Right lobe of liver (tissue), 6 donors: ENCODE measurements at regions not wholly inside any gene's neighbourhood (a gene's known extent, or its start where the extent isn't known, plus 50 kb on each side); places are given as distances from the start of the nearest gene placed in this dataset.

Experiments
- ATAC-seq, 4 donors: fragments of 200-7000 bp; cut with Tn5 transposase; one replicate each; pipeline ENCODE4 v1.9.1; 2020; ENCODE audit warnings: mild to moderate bottlenecking in 4 of 4, moderate library complexity in 4 of 4
- DNase-seq, 3 donors: peaks; one replicate each; pipeline ENCODE4 v3.0.0-alpha.2; 2020
- H3K27ac ChIP-seq, 3 donors: fragments of 200-600 bp; one replicate each; pipeline ENCODE4 v1.8.0; 2022
- H3K27me3 ChIP-seq, 2 donors: fragments of 200-600 bp; one replicate each; pipeline ENCODE4 v1.8.0; 2022
- H3K36me3 ChIP-seq, 4 donors: fragments of 200-600 bp; sonication (generic) in 1 of 4; one replicate each; pipeline versions ENCODE4 v1.5.1 to v1.8.0; 2017 to 2022; ENCODE audit warnings: control low read depth in 1 of 4
- H3K4me1 ChIP-seq, 4 donors: fragments of 200-600 bp; sonication (generic) in 1 of 4; one replicate each; pipeline versions ENCODE4 v1.5.1 to v1.8.0; 2017 to 2022; ENCODE audit warnings: control low read depth in 1 of 4
- H3K4me3 ChIP-seq, 3 donors: fragments of 200-600 bp; one replicate each; pipeline ENCODE4 v1.8.0; 2022
- H3K9me3 ChIP-seq, 4 donors: fragments of 200-600 bp; sonication (generic) in 1 of 4; one replicate each; pipeline versions ENCODE4 v1.5.1 to v1.8.0; 2017 to 2022; ENCODE audit warnings: control low read depth in 1 of 4
- POLR2A ChIP-seq: fragments of 450-650 bp; IDR thresholded peaks from one replicate; pipeline ENCODE4 v1.6.1; 2017; ENCODE audit warnings: antibody characterized with exemption, mild to moderate bottlenecking
- WGBS: methylation state at CpG from one replicate; pipeline ENCODE4 v1.1.6; 2018; ENCODE audit warnings: low coverage, low lambda C conversion rate; ENCODE audit not compliant: insufficient coverage; ENCODE audit errors: missing lambda C conversion rate; 5-methylcytosine and 5-hydroxymethylcytosine counted together
- intact Hi-C, 2 donors: fragments of 100-400 bp; cut with DNase I; formaldehyde crosslinking; loops; one replicate each; pipeline versions ENCODE4 v1.11.2 to v1.14.1; 2022
- TF ChIP-seq, protein P1 (sequence below), 4 donors: fragments of 200-600 bp in 3 of 4; fragments of 450-650 bp in 1 of 4; IDR thresholded peaks; one replicate each; pipeline versions ENCODE4 v1.5.1 to v1.8.0; 2016 to 2022; ENCODE audit warnings: antibody characterized with exemption in 4 of 4, mild to moderate bottlenecking in 2 of 4
- donor health status: DM: no; HTN: yes; CAD: no.
- donor health status: DM: no; HTN: no; CAD: no.
- donor health status: DM: no; HTN: no; CAD: no.
- donor health status: DM: no; HTN: yes; CAD: no.
- donor health status: DM: no; HTN: yes; CAD: no.

DNA sequence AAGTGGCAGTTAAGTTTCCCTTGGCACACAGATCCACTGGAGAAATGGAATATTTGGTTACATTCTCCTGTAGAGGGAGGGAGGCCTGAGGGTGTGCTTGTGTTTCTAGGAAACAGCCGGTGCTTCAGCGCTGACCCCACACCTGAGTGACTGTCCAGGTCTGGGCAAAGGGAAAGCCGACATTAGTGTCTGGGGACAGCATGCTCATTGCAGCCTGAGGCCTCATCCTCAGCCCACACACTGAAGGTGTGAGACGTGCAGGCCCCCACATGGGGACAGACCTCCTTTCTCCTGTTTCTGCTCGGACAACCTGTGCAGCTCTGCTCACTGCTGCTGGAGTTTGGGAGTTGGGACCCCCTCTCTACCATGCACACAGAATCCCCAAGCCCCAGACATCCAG, 178.3 kb downstream of the ACKR3 start:
- Histone ChIP-seq H3K4me3 (no peak overlapping the region), H3K27me3 (no peaks in the 10 kb centered on the region), H3K36me3 (no peaks in the 10 kb centered on the region), H3K27ac (no peak overlapping the region), H3K9me3 (no peaks in the 10 kb centered on the region), H3K4me1 (peaks cover 0 to under 1% (median 0%) of the 10 kb centered on the region in 4 donors)
- DNase-seq: no peak
- intact Hi-C loops: no loop called here
- no peak for ATAC-seq
- TF ChIP-seq, protein P1, sequence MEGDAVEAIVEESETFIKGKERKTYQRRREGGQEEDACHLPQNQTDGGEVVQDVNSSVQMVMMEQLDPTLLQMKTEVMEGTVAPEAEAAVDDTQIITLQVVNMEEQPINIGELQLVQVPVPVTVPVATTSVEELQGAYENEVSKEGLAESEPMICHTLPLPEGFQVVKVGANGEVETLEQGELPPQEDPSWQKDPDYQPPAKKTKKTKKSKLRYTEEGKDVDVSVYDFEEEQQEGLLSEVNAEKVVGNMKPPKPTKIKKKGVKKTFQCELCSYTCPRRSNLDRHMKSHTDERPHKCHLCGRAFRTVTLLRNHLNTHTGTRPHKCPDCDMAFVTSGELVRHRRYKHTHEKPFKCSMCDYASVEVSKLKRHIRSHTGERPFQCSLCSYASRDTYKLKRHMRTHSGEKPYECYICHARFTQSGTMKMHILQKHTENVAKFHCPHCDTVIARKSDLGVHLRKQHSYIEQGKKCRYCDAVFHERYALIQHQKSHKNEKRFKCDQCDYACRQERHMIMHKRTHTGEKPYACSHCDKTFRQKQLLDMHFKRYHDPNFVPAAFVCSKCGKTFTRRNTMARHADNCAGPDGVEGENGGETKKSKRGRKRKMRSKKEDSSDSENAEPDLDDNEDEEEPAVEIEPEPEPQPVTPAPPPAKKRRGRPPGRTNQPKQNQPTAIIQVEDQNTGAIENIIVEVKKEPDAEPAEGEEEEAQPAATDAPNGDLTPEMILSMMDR (IDR thresholded peaks at IDR 0.05): no peak
- TF ChIP-seq POLR2A: no peak
- WGBS: no CpG with 5 or more reads among the region's 5 CpGs

DNA sequence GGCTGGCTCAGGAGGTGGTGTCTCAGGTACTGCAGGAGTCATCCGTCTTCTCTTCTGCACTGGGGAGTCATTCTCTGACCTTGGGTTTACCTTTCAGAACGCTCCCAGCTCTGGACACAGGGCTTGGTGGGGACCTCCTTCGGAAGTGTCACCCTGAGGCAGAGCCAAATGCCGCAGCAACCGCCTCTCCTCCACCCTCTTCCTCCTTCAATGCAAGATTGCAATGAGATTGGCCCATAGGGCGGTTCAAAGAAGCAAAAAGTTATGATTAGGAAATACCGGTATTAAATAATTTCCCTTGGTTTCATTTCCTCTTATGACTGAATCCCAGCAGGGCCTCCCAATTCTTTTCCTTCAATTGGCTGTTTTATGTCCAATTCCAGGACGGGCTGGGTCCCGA, 178.8 kb downstream of the ACKR3 start:
- intact Hi-C loops: no loop called here
- Histone ChIP-seq H3K36me3 (no peaks in the 10 kb centered on the region), H3K9me3 (no peaks in the 10 kb centered on the region), H3K27me3 (no peaks in the 10 kb centered on the region), H3K4me3 (no peak overlapping the region), H3K27ac (no peak overlapping the region), H3K4me1 (peaks cover 0 to 5% (median under 1%) of the 10 kb centered on the region in 4 donors)
- no peak for TF ChIP-seq POLR2A
- TF ChIP-seq, protein P1 (IDR thresholded peaks at IDR 0.05): no peak
- DNase-seq: no peak
- WGBS: 70% methylated on average over 6 of the region's 9 CpGs
- peak; percentile 46 to 66 (median 56) for ATAC-seq

DNA sequence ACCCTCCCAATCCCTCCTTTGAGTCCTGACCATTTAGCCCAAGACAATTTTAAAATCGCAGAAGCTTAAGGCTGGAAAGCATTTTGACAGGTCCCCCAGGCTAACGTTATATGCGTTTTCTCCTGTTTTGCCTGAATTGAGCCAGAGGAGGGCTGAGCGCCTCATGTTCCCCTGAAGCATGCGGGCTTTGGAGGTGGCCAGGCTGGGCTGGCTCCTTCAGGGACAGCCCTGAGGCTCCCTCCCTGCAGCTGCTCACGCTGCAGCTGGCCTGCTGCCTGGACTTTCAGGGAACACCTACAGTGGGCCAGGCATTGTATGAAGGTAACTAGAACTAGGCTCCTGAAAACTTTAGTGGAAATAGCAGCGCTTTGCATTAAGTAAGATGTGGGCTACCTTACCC, 179.2 kb downstream of the ACKR3 start:
- no peaks in the 10 kb centered on the region for H3K36me3 ChIP-seq
- no peaks in the 10 kb centered on the region for H3K9me3 ChIP-seq
- H3K27ac ChIP-seq: no peak overlapping the region
- intact Hi-C loops: no loop called here
- WGBS: 70% methylated on average over 5 of the region's 7 CpGs
- no peaks in the 10 kb centered on the region for H3K27me3 ChIP-seq
- H3K4me1 ChIP-seq: peaks cover 0 to 9% (median 3%) of the 10 kb centered on the region in 4 donors
- H3K4me3 ChIP-seq: no peak overlapping the region
- DNase-seq (no peak), ATAC-seq (peak in 2 of 4 donors; percentile 9 to 24)
- no peak for TF ChIP-seq POLR2A
- TF ChIP-seq, protein P1 (IDR thresholded peaks at IDR 0.05): no peak

DNA sequence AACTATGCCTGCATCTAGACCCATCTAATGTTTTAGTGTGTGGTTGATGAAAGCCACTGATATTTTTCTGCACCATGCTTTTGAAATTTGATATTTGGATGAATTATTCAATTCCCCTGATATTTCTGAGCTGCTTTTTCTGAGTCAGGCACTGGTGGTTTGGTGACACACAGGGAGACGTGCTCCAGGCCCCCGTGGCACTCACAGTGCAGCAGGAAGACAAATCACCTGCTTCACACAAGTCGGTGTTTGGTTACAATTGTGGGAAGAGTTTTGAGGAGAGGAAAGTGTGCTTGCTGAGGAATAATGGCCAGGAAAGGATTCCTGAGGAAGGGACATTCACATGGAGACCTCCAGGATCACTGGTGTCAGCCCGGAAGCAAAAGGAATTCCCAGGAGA, 179.7 kb downstream of the ACKR3 start:
- Histone ChIP-seq H3K4me1 (peaks cover 0 to 14% (median 6%) of the 10 kb centered on the region in 4 donors), H3K27ac (no peak overlapping the region), H3K9me3 (no peaks in the 10 kb centered on the region), H3K27me3 (no peaks in the 10 kb centered on the region), H3K36me3 (no peaks in the 10 kb centered on the region), H3K4me3 (no peak overlapping the region)
- intact Hi-C loops: no loop called here
- TF ChIP-seq, protein P1 (IDR thresholded peaks at IDR 0.05): no peak
- no peak for TF ChIP-seq POLR2A
- 81% methylated on average over 4 of the region's 4 CpGs for WGBS
- no peak for ATAC-seq
- no peak for DNase-seq

DNA sequence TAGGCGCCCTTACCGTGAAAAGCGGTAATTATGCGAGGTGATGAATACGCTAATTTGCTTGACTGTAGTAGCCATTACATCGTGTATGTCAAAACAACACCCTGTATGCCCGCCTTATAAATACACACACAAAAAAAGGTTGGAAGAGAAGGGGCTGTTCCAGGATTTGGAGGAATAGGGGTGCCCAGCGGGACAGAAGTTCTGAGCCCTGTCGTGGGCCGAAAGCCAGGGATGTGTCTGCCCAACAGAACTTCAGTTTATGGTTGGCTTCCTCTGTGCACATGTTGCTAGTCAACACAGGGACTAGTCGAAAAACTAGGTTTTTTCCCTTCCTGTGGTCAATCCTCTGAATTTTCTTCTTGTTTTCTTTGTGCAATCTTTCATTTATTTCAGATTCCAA, 182.5 kb downstream of the ACKR3 start:
- no peak for ATAC-seq
- no peaks in the 10 kb centered on the region for H3K9me3 ChIP-seq
- DNase-seq: no peak
- TF ChIP-seq, protein P1 (IDR thresholded peaks at IDR 0.05): no peak
- TF ChIP-seq POLR2A: no peak
- peaks cover 0 to 41% (median 20%) of the 10 kb centered on the region in 4 donors for H3K4me1 ChIP-seq
- intact Hi-C loops: no loop called here
- 91% methylated on average over 9 of the region's 11 CpGs for WGBS
- no peaks in the 10 kb centered on the region for H3K27me3 ChIP-seq
- H3K4me3 ChIP-seq: no peak overlapping the region
- no peaks in the 10 kb centered on the region for H3K36me3 ChIP-seq
- no peak overlapping the region for H3K27ac ChIP-seq
